ENCODE measurements at regions not wholly inside any gene's neighbourhood (a gene's known extent, or its start where the extent isn't known, plus 50 kb on each side); places are given as distances from the start of the nearest gene placed in this dataset.

DNA sequence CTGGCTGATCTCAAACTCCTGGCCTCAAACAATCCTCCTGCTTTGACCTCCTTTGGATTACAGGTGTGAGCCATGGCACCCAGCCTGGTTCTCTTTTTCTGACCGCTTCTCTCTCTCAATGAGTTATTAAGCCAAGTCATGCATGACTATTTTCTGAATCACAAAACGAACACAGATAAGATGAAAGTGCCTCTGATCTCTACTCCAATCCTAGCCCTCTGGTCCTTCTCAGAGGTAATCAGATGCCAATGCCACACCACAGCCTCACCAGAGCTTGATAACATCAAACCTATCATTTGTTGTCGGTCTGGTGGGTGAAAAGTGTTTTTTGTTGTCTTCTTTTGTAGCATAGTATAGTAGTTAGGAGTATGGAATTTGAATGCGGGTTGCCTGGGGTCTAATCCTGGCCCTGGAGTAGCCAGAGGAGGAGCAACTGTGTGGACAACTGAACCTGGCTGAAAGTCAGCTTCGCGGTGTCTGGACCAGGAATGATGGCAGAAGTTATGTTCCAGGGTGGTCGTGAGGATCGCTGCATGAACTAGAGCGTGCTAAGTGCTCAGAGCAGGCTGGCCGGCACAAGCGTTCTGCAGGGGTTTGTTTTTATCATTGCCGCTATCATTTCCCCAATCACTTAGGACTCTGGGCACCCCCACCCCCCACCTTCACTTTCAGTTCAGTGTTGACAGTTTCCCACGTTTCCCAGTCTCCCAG is 77.9 kb downstream of the SPRING1 start:
- Histone ChIP-seq H4K5ac (ENCODE audit: insufficient read length, low read depth, low read length) (no peak overlapping the region), H2BK15ac (ENCODE audit: low read length) (no peak overlapping the region), H3K27me3 (replicated peaks in 1 of 4; ENCODE audit: control insufficient read depth in 3 of 4, extremely low read depth in 1 of 4, insufficient read depth in 3 of 4, low read length in 3 of 4) (no peaks in the 10 kb centered on the region), H2AFZ (ENCODE audit: low read length) (no peak overlapping the region), H3K14ac (ENCODE audit: insufficient read length) (no peak overlapping the region), H2BK120ac (replicated peaks; ENCODE audit: low read depth, low read length) (no peak overlapping the region), H3K79me1 (ENCODE audit: low read depth, low read length) (no peaks in the 10 kb centered on the region), H4K91ac (replicated peaks; ENCODE audit: insufficient read length, low read length) (no peak overlapping the region), H3K4ac (replicated peaks; ENCODE audit: insufficient read length, low read depth, low read length) (no peak overlapping the region), H3K9ac (replicated peaks in 1 of 4; ENCODE audit: extremely low read depth in 1 of 4, low read depth in 3 of 4, low read length in 3 of 4) (no peak overlapping the region), H2BK12ac (ENCODE audit: low read depth, low read length) (no peak overlapping the region), H2BK20ac (ENCODE audit: low read length) (no peak overlapping the region), H3K23me2 (ENCODE audit: low read depth, low read length) (no peaks in the 10 kb centered on the region), H4K8ac (ENCODE audit: extremely low read depth, insufficient read depth, low read length) (no peak overlapping the region), H2AK5ac (ENCODE audit: low read depth, low read length) (no peak overlapping the region), H3K4me3 (ENCODE audit: extremely low read depth in 1 of 4, insufficient read depth in 2 of 4, low read depth in 3 of 4, low read length in 4 of 4) (no peak overlapping the region), H3K56ac (replicated peaks; ENCODE audit: insufficient read length, low read depth, low read length) (no peak overlapping the region), H3K79me2 (ENCODE audit: control insufficient read depth in 1 of 2, insufficient read depth in 2 of 2, low read length in 2 of 2) (no peaks in the 10 kb centered on the region), H3K18ac (ENCODE audit: extremely low read depth, low read length) (no peak overlapping the region), H2BK5ac (ENCODE audit: low read depth, low read length) (no peak overlapping the region), H3K4me1 (replicated peaks in 1 of 4; ENCODE audit: control insufficient read depth in 3 of 4, insufficient read depth in 4 of 4, low read length in 3 of 4) (peaks cover 0 to 5% (median 4%) of the 10 kb centered on the region in 4 experiments; a peak in 5 of 7 replicates), H4K20me1 (replicated peaks in 1 of 2; ENCODE audit: control insufficient read depth in 1 of 2, insufficient read depth in 2 of 2, low read length in 2 of 2) (no peaks in the 10 kb centered on the region), H3K9me3 (ENCODE audit: insufficient read depth in 2 of 2, low read depth in 1 of 2, low read length in 1 of 2) (no peaks in the 10 kb centered on the region), H3K23ac (ENCODE audit: insufficient read length) (no peak overlapping the region), H3K4me2 (ENCODE audit: insufficient read depth in 1 of 2, low read depth in 2 of 2, low read length in 2 of 2) (no peak overlapping the region), H3K36me3 (ENCODE audit: control insufficient read depth in 2 of 4, insufficient read depth in 4 of 4, low read length in 3 of 4) (no peaks in the 10 kb centered on the region), H3K27ac (ENCODE audit: low read depth, low read length) (no peak overlapping the region)
- no peak for TF ChIP-seq HDAC6 (IDR thresholded peaks at IDR 0.05; ENCODE audit: low read depth, low read length)
- no peak for TF ChIP-seq KDM1A (IDR thresholded peaks at IDR 0.05; ENCODE audit: borderline replicate concordance, low read length)
- no peak for FAIRE-seq
- no peak for DNase-seq (ENCODE audit: low read depth in 1 of 2, low spot score in 2 of 2)
- 91% methylated on average over 13 of the region's 13 CpGs; no CpG with 5 or more reads in 1 of the 2 experiments for WGBS, 2 experiments (ENCODE audit: extremely low coverage in 1 of 2, insufficient coverage in 1 of 2, insufficient read length in 1 of 2, insufficient replicate concordance in 2 of 2, low coverage in 1 of 2, low lambda C conversion rate in 2 of 2, missing lambda C conversion rate in 1 of 2)
- ChIA-PET POLR2A (ENCODE audit: partially characterized antibody) (no interaction called here), CTCF (ENCODE audit: partially characterized antibody) (interaction anchor here (0.6 to 1.5 kb wide), 2 partner anchors 60 to 114 kb away, joined by 3 read pairs; no protein-coding TSS in a partner anchor)

Measured in H1 (cell line).